ENCODE measurements at regions not wholly inside any gene's neighbourhood (a gene's known extent, or its start where the extent isn't known, plus 50 kb on each side); places are given as distances from the start of the nearest gene placed in this dataset.
A peak's percentile ranks its signal among the peaks of the same experiment; 100 is the strongest.

DNA sequence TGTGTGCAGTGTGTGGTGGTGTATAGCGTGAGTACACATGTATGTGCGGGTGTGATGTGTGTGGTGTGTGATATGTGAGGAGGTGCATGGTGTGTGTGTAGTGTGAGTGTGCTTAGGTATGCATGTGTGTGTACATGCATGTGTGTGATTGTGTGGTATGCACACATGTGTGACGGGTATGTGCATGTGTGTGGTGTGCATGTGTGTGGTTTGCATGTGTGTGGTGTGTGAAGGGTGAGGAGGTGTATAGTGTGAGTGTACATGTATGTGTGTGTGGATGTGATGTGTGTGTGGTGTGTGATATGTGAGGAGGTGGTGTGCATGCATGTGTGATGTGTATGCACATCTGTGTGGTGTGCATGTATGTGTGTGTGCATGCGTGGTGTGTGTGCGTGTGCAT lies 105.6 kb downstream of the CMPK2 start:
- H3K27ac ChIP-seq: no peak overlapping the region
- TF ChIP-seq ZFX (IDR thresholded peaks at IDR 0.05): no peak
- TF ChIP-seq, protein P1, sequence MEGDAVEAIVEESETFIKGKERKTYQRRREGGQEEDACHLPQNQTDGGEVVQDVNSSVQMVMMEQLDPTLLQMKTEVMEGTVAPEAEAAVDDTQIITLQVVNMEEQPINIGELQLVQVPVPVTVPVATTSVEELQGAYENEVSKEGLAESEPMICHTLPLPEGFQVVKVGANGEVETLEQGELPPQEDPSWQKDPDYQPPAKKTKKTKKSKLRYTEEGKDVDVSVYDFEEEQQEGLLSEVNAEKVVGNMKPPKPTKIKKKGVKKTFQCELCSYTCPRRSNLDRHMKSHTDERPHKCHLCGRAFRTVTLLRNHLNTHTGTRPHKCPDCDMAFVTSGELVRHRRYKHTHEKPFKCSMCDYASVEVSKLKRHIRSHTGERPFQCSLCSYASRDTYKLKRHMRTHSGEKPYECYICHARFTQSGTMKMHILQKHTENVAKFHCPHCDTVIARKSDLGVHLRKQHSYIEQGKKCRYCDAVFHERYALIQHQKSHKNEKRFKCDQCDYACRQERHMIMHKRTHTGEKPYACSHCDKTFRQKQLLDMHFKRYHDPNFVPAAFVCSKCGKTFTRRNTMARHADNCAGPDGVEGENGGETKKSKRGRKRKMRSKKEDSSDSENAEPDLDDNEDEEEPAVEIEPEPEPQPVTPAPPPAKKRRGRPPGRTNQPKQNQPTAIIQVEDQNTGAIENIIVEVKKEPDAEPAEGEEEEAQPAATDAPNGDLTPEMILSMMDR (conservative IDR thresholded peaks at IDR 0.05): no peak

DNA sequence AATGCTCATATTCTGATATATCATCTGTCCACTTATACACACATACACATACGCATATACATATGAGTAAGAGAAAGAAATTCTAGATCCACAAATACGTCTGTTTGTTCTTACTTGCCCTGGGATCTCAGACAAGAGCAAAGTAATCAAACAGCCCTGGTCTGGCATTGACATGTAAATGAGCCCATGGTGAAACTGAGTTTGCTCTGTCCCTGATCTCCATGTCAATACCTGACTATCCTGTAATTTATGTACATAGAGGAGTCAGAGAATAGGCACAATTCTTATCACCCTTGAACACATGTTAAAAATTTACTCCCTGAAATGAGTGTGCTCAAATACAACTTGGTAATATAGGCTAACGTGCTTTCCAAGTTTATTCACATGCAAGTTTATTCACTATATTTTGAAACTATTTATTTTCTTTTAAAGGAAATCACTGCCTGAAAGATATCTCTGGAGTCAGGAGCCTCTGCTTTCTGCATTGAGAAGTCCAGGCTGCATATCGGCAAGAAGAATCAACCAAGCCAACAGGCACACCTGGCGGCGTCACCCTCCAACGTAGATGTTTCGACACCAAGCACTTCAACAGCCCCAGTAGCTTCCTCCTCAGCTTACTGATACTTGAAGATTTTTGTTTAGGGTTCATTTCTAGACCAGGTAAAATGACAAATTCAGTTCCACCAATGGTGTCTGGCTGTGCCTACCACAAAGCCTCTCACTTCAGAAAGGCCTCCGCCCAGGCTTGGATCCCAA lies 100.6 kb downstream of the CMPK2 start:
- H3K27ac ChIP-seq: no peak overlapping the region
- TF ChIP-seq, protein P1 (conservative IDR thresholded peaks at IDR 0.05): no peak
- TF ChIP-seq ZFX (IDR thresholded peaks at IDR 0.05): no peak

DNA sequence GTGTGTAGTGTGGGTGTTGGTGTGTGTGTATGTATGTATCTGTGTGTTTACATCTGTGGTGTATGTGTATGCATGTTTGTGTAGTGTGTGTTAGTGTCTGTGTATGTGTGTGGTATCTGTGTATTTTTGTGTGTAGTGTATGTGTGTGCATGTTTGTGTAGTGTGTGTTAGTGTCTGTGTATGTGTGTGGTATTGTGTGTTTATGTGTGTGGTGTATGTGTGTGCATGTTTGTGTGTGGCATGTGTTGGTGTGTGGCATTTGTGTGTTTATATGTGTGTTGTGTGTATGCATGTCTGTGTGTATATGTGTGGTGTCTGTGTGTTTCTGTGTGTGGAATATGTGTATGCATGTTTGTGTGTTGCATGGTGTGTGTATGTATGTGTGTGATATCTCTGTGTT lies 96.4 kb downstream of the CMPK2 start:
- no peak overlapping the region for H3K27ac ChIP-seq
- TF ChIP-seq, protein P1 (conservative IDR thresholded peaks at IDR 0.05): no peak
- TF ChIP-seq ZFX (IDR thresholded peaks at IDR 0.05): no peak

DNA sequence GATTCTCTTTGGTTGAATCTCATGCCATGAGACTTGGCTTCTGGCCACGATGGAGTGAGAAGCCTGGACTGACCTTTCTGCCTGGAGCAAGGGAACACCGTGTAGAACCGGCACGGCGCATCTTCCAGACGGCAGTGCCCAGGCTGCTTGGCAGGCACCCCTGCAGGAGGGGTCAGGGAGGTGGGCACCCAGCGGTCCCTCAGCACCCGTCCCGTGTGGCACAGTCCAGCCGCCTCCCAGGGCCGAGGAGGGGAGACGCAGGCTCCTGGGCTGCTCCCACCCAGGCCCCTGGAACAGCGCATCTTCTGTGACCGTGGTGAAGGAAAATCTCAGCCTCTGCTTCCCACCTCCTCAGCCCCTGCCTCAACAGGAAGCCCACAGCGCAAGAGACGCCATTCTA lies 95.7 kb downstream of the CMPK2 start:
- no peak overlapping the region for H3K27ac ChIP-seq
- TF ChIP-seq ZFX (IDR thresholded peaks at IDR 0.05): no peak
- TF ChIP-seq, protein P1 (conservative IDR thresholded peaks at IDR 0.05): no peak

DNA sequence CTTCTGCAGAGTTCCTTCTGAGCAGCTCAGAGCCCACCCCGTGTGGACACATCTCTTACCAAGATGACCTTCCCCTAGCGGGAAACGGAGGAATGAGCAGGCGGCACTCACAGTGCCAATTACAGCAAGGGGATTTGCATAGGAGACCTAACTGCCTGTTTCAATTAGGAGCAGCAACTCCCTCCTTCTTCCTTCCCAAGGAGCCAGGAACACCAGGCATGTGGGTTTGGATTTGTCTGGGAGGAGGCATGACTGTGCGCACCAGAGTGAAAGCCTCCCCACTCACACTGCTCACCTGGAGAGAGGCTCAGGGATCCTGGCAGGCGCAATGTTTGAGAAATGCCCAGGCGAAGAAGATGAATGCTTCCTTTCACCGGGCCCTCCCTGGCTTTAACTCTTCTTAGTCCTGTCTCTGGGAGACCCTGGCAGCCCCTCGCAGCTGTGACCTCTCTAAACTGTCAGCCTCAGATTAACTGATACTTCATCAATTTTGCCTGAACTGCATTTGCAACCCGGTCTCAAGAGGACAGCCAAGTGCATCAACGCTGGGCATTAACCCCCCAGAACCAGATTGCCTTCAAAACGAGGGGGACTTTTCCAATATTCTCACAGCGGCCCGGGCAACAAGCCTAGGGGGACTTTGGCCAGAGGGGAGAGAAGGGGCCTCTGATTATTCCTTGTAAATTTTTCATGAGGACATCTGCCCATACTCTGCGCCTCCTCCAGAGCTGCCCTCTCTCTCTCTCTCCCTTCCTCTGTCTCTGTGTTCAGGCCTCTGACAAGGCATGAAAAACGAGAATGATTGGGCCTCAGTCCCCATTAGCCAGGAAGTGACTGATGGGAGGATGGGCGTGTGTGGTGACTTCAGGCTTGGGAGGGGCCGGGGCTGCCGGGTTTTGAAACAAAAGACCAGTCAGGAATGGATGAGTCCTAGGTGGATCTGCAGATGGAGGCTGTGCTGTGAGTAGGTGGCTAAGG lies 93.8 kb downstream of the CMPK2 start:
- no peak overlapping the region for H3K27ac ChIP-seq
- TF ChIP-seq, protein P1 (conservative IDR thresholded peaks at IDR 0.05): no peak
- TF ChIP-seq ZFX (IDR thresholded peaks at IDR 0.05): no peak

DNA sequence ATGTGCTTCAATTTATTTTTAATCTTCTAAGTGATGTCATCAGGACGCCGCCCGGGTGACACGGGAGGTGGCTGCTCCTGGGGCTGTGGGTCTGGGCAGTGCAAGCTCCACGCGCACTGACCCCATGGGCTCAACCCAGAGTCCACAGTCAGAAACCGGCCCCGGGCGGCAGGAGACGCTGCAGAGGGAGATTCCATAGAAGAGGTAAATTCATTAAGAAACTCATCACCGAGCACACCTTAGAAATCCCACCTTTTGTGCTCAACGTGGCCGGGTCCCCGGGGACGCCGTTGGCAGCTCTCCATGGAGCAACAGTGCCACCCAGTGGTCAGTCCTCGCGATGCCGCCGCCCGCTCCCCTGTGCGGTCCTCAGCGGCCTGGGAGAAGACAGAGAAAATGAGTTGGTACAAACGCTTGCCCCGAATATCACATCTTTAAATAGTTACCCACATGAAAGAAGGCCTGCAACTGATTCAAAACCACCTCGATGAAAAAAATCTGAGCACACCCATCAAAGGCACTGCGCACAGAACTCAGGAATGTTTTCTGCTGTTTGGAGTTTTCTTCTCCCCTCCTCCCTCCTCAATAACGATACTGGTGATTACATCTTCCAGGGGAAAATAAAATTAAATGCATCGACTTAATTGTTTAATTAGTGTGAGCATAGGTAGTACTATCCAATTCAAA lies 92.6 kb downstream of the CMPK2 start:
- TF ChIP-seq, protein P1 (conservative IDR thresholded peaks at IDR 0.05): peak; percentile 93
- TF ChIP-seq ZFX (IDR thresholded peaks at IDR 0.05): no peak
- H3K27ac ChIP-seq: no peak overlapping the region
